Activated naive CD8-positive, alpha-beta T cell treated with anti-CD3 and anti-CD28 coated beads, Interleukin-2, amount 50 U/mL, for 24 hours (primary cell): ENCODE measurements at regions not wholly inside any gene's neighbourhood (a gene's known extent, or its start where the extent isn't known, plus 50 kb on each side); places are given as distances from the start of the nearest gene placed in this dataset.
"Not testable (repeated sequence)": the region's sequence is repeated elsewhere in the genome, so short reads cannot be mapped to it uniquely, and the experiment has no call there.

ENCODE experiments used
- ATAC-seq: fragments of 150-1000 bp; cut with Tn5 transposase; one replicate; pipeline ENCODE4 v1.10.0; 2021
- DNase-seq: peaks from one replicate; pipeline ENCODE4 v3.0.0; 2021
- H3K27ac Mint-ChIP-seq: one replicate; pipeline ENCODE4 v1.8.0; 2021; ENCODE audit warnings: mild to moderate bottlenecking, mixed read lengths
- H3K27me3 Mint-ChIP-seq: one replicate; pipeline ENCODE4 v1.8.0; 2021; ENCODE audit warnings: mixed read lengths
- H3K36me3 Mint-ChIP-seq: one replicate; pipeline ENCODE4 v1.8.0; 2021; ENCODE audit warnings: low read depth, mixed read lengths
- H3K4me1 Mint-ChIP-seq: one replicate; pipeline ENCODE4 v1.8.0; 2021; ENCODE audit warnings: mixed read lengths
- H3K4me3 Mint-ChIP-seq: one replicate; pipeline ENCODE4 v1.8.0; 2021; ENCODE audit warnings: mild to moderate bottlenecking, moderate library complexity, mixed read lengths
- H3K9me3 Mint-ChIP-seq: one replicate; pipeline ENCODE4 v1.8.0; 2021; ENCODE audit warnings: mixed read lengths

DNA sequence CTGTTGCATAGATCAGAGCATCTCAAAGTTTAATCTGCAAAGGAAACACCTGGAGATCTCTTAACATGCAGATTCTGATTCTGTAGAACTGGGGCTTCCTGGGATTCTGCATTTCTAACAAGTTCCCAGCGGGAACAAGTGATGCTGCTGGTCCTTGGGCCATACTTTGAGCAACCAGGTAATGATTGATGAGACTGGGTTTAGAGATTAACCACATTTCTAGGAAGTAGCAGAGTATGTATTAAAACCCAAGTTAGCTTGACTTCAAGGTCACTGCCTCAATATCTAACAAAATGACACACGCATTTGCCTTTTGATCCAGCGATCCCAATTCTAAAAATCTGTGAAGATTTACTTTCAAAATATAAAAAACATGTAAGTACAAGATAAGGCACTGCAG is 83.0 kb upstream of the DTNBP1 start:
- Mint-ChIP-seq H3K36me3 (no peaks in the 10 kb centered on the region), H3K27me3 (peaks cover 7% of the 10 kb centered on the region), H3K9me3 (no peaks in the 10 kb centered on the region)

DNA sequence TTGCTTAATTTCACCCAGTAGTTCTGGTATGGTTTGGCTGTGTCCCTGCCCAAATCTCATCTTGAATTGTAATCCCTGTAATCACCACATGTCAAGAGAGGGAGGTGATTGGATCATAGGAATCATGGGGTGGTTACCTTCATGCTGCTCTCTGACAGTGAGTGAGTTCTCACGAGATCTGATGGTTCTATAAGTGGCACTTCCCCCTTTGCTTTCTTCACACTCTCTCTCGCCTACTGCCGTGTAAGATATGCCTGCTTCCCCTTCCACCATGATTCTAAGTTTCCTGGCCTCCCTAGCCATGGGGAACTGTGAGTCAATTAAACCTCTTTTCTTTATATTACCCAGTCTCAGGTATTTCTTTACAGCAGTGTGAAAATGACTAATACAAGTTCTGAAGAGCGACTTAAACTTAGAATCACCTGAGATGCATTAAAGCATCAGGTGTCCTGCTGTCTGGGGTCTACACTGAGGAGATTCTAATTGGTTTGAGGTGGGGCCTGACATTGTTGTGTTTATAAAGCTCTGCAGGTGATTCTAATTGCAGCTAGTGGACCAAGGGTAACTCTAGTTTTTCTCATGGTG is 82.1 kb upstream of the DTNBP1 start:
- ATAC-seq = peak; percentile 52
- H3K9me3 Mint-ChIP-seq = no peaks in the 10 kb centered on the region

More for the DNA sequence above, 83.0 kb upstream of the DTNBP1 start:
- DNase-seq = no peak
- no peak for ATAC-seq
- no peak overlapping the region for H3K27ac Mint-ChIP-seq
- H3K4me1 Mint-ChIP-seq = peaks cover 5% of the 10 kb centered on the region
- no peak overlapping the region for H3K4me3 Mint-ChIP-seq

DNA sequence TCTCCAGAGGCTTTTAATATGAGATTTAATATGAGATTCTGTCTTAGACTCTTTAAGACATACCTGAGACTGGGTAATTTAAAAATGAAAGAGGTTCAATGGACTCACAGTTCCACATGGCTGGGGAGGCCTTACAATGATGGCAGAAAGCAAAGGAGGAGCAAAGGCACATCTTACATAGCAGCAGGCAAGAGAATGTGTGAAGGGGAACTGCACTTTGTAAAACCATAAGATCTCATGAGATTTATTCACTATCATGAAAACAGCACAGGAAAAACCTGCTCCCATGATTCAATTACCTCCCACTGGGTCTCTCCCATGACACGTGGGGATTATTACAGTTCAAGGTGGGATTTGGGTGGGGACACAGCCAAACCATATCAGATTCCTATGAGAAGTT is 79.2 kb upstream of the DTNBP1 start:
- not testable (repeated sequence) for H3K4me1 Mint-ChIP-seq, H3K36me3 Mint-ChIP-seq, DNase-seq, ATAC-seq, H3K27me3 Mint-ChIP-seq, H3K4me3 Mint-ChIP-seq, H3K27ac Mint-ChIP-seq, H3K9me3 Mint-ChIP-seq

More for the DNA sequence above, 82.1 kb upstream of the DTNBP1 start:
- peaks cover 5% of the 10 kb centered on the region for H3K4me1 Mint-ChIP-seq
- H3K27ac Mint-ChIP-seq = no peak overlapping the region
- peaks cover 7% of the 10 kb centered on the region for H3K27me3 Mint-ChIP-seq
- no peak overlapping the region for H3K4me3 Mint-ChIP-seq
- DNase-seq = no peak
- H3K36me3 Mint-ChIP-seq = no peaks in the 10 kb centered on the region

DNA sequence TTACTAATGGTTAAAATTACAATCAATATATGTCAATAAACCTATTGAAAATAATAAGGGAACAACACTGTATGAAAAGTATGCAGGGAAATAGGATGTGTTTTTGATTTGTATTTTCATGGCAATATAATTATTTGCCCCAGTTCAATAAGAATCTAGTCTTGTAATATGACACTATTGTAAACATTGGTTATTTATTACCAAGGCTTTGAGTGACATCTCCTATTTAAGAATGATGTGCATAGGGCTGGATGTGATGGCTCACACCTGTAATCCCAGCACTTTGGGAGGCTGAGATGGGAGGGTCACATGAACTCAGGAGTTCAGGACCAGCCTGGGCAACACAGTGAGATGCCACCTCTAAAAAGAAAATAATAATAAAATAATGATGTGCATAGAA is 78.6 kb upstream of the DTNBP1 start:
- no peaks in the 10 kb centered on the region for H3K36me3 Mint-ChIP-seq
- H3K9me3 Mint-ChIP-seq = peaks cover 6% of the 10 kb centered on the region
- H3K27ac Mint-ChIP-seq = no peak overlapping the region
- H3K4me3 Mint-ChIP-seq = no peak overlapping the region
- DNase-seq (no peak), ATAC-seq (no peak)
- H3K4me1 Mint-ChIP-seq = peaks cover 8% of the 10 kb centered on the region
- H3K27me3 Mint-ChIP-seq = peaks cover 7% of the 10 kb centered on the region

DNA sequence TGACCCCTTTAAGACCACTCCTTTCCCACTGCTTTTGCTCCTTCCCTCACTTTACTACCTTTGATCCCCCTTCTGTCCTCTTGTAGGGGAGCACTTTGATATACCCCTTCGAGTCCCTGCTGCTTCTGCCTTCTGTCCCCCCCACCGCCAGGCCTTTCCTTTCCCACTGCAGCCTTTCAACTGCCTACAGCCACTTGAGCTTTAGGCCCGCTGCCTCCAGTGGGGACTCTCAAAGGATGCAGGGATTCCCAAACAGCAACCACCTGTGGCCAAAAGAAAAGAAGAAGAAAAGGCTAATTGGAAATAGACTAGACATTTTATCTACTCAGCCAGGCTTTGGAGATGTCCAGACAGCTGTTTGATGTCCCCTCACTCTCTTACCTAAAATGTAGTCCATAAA is 77.0 kb upstream of the DTNBP1 start:
- ATAC-seq (no peak), DNase-seq (no peak)
- H3K36me3 Mint-ChIP-seq = no peaks in the 10 kb centered on the region
- H3K27me3 Mint-ChIP-seq = peaks cover 5% of the 10 kb centered on the region
- H3K9me3 Mint-ChIP-seq = peaks cover 6% of the 10 kb centered on the region
- no peak overlapping the region for H3K4me3 Mint-ChIP-seq
- H3K4me1 Mint-ChIP-seq = peaks cover 19% of the 10 kb centered on the region
- no peak overlapping the region for H3K27ac Mint-ChIP-seq

DNA sequence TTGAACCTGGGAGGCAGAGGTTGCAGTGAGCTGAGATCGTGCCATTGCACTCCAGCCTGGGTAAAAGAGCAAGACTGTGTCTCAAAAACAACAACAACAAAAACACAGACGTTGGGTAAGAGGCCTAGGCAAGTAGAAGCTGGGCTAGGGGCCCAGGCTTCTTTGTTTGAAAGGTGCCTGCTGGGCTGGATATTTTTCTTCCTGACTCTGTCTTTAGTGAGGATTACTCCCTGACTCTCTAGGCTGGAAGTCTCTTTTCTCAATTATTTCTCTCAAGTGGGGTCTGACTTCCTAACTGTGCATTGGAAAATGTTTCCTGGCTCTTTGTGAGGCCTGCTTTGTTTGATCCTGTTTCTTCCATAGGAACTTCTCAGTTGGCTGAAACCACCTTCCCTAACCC is 76.5 kb upstream of the DTNBP1 start:
- no peak overlapping the region for H3K4me3 Mint-ChIP-seq
- H3K27me3 Mint-ChIP-seq = peaks cover 5% of the 10 kb centered on the region
- ATAC-seq = no peak
- H3K9me3 Mint-ChIP-seq = peaks cover 6% of the 10 kb centered on the region
- H3K27ac Mint-ChIP-seq = no peak overlapping the region
- no peak for DNase-seq
- no peaks in the 10 kb centered on the region for H3K36me3 Mint-ChIP-seq
- H3K4me1 Mint-ChIP-seq = peaks cover 23% of the 10 kb centered on the region

DNA sequence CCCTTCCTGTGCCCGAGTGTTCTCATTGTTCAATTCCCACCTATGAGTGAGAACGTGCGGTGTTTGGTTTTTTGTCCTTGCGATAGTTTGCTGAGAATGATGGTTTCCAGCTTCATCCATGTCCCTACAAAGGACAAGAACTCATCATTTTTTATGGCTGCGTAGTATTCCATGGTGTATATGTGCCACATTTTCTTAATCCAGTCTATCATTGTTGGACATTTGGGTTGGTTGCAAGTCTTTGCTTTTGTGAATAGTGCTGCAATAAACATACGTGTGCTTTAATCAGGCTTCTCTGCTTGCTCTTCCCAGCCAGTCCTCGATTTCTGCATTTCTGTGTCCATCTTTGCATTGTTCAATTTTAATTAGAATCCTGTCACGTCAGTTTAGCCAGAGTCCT is 75.4 kb upstream of the DTNBP1 start:
- H3K27ac Mint-ChIP-seq, H3K36me3 Mint-ChIP-seq, H3K4me3 Mint-ChIP-seq, H3K27me3 Mint-ChIP-seq, H3K9me3 Mint-ChIP-seq, DNase-seq, ATAC-seq: not testable (repeated sequence)
- H3K4me1 Mint-ChIP-seq = peaks cover 33% of the 10 kb centered on the region

DNA sequence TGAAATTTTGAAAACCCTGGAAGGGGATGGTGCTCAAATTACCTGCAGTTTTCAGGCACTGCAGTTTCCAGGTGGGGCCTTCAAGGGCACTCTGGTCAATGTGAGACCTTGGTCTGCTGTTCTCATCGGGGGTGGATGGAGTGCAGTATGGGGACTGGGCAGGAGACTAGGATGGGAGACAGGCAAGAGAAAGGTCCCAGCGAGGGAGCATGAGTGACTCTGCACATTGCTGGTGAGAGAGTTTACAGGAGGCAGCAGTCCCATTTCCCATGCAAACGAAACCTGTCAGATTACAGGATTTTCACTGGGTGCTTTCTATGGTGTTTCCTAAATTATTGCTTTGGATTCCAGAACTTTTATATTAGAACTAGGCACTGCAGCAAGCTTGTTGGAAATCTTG is 73.5 kb upstream of the DTNBP1 start:
- DNase-seq (no peak), ATAC-seq (no peak)
- H3K9me3 Mint-ChIP-seq = peaks cover 6% of the 10 kb centered on the region
- no peaks in the 10 kb centered on the region for H3K36me3 Mint-ChIP-seq
- H3K27ac Mint-ChIP-seq = peak overlapping the region; percentile 64
- peaks cover 43% of the 10 kb centered on the region for H3K4me1 Mint-ChIP-seq
- no peak overlapping the region for H3K4me3 Mint-ChIP-seq
- H3K27me3 Mint-ChIP-seq = no peaks in the 10 kb centered on the region

DNA sequence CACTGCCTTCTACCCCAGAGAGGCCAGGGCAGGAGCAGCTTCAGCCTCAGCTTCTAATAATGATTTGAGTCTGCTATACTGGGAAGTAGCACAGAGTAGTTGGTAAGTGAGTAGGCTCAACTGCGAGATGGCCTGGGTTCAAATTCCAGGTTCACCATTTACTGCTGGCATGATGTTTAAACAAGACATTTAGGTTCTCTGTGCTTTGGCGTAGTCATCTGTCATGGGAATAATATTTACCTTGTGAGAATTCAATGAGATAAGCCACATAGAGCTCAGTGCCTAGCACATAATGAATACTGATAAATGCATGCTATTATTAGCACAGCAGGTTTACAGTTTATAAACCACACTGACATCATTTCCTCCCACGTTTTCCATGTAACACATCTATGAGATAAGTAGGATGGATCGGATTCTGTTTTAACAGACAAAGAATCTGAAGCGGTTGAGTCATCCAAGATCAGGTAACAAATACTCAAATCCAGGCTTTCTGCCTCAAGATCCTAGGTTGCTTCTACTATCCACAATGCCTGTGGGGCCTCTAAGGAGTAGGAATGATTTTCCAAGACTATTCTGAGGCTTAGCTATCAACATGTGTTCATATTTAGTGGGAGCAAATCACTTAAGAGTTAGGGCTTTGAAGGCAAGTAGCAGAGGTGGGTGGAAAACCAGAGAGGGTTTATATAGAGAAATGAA is 72.9 kb upstream of the DTNBP1 start:
- H3K4me3 Mint-ChIP-seq = no peak overlapping the region
- peaks cover 43% of the 10 kb centered on the region for H3K4me1 Mint-ChIP-seq
- H3K27ac Mint-ChIP-seq = peak overlapping the region; percentile 64
- H3K27me3 Mint-ChIP-seq = no peaks in the 10 kb centered on the region
- H3K9me3 Mint-ChIP-seq = peaks cover 6% of the 10 kb centered on the region
- ATAC-seq (peak; percentile 81), DNase-seq (no peak)
- H3K36me3 Mint-ChIP-seq = no peaks in the 10 kb centered on the region

DNA sequence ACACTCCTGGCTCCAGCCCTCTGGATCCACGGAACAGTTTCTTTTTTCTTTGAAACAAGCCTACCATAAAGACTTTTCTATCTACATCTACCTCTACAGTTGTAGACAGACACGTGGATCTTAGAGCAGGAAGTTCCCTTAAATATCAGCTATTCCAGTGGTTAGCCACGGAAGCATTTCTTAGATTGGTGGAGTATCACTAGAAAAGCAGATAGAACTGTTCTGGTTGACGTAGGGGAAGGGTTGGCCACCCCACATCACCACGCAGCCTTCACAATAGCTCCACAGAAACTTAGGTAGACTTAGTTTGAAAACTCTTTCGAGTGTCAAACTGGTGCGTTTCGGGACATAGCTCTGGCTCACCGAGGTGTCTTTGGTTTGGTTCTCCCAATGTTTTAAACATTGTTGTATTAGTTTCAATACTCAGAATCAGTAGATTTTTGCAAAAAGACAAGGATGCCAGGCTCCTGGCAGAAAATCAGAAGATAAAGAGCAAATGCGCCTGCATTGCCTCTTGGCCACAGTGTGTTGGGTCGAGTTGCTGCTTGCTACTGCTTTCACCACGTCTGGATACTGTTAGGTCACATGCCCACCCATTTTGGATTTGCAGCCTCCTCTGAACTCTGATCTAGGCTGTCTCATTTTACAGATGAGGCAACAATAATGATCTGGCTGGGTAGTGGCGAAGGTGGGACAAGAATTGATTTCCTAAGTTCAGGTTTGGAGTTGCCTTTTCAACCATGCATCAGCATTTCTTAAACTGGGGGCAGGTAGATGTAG is 71.5 kb upstream of the DTNBP1 start:
- H3K27me3 Mint-ChIP-seq = no peaks in the 10 kb centered on the region
- no peak overlapping the region for H3K4me3 Mint-ChIP-seq
- peaks cover 43% of the 10 kb centered on the region for H3K4me1 Mint-ChIP-seq
- DNase-seq (no peak), ATAC-seq (no peak)
- H3K27ac Mint-ChIP-seq = no peak overlapping the region
- no peaks in the 10 kb centered on the region for H3K36me3 Mint-ChIP-seq
- H3K9me3 Mint-ChIP-seq = peaks cover 6% of the 10 kb centered on the region

DNA sequence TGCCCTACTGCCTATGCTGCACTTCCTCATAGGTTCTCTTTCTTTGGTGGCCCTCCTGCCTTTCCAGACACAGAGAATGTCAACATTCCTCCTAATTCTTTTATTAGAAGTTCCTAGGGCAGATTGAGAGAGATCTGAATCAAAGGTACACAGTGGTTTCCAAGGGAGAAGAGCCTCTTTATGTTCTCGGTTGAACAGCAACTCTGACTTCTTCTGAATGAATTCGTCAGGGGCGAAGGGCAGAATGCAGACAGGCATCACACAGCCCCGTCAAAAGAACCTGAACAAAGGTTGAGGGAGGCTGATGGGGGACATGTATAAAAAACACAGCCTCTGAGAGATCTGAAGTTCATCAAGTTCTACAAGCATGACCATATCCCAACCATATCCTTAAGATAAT is 68.1 kb upstream of the DTNBP1 start:
- ATAC-seq = no peak
- no peak for DNase-seq
- H3K4me3 Mint-ChIP-seq = no peak overlapping the region
- no peak overlapping the region for H3K27ac Mint-ChIP-seq
- no peaks in the 10 kb centered on the region for H3K36me3 Mint-ChIP-seq
- no peaks in the 10 kb centered on the region for H3K27me3 Mint-ChIP-seq
- no peaks in the 10 kb centered on the region for H3K9me3 Mint-ChIP-seq
- H3K4me1 Mint-ChIP-seq = peaks cover 34% of the 10 kb centered on the region

DNA sequence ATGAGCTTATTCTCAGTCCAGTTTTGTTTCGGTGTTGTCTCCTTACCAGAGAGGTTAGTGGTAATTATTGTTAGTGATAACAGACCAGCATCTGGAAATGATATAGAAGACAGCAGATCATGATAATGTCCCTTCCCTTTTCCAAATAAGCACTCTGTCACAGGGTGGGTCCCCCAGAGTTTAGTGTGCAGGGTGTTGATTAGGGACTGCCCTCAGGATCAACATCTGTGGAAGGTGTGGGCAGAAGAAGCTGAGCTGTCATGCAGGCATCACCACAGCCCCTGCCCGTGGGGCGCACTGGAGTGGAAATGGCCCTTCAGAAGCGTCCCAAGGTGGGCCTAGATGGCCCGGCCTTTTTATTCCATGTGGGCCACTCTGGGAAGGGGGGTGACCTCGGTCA is 67.6 kb upstream of the DTNBP1 start:
- Mint-ChIP-seq H3K9me3 (no peaks in the 10 kb centered on the region), H3K36me3 (no peaks in the 10 kb centered on the region), H3K27me3 (no peaks in the 10 kb centered on the region), H3K4me1 (peaks cover 29% of the 10 kb centered on the region), H3K27ac (no peak overlapping the region), H3K4me3 (no peak overlapping the region)
- DNase-seq (no peak), ATAC-seq (no peak)

DNA sequence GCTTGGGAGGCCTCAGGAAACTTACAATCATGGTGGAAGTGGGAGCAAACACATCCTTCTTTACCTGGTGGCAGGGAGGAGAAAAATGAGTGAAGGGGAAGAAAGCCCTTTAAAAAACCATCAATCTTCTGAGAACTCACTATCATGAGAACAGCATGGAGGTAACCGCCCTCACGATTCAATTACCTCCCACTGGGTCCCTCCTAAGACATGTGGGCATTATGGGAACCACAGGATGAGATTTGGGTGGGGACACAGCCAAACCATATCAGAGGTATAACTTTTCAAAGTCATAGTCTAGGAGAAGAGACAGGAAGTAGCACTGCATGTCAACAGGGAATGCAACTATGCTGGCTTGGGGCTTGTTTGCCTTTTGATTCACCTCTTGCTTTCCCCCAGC is 59.9 kb upstream of the DTNBP1 start:
- ATAC-seq (no peak), DNase-seq (no peak)
- Mint-ChIP-seq H3K36me3 (no peaks in the 10 kb centered on the region), H3K27ac (no peak overlapping the region), H3K9me3 (no peaks in the 10 kb centered on the region), H3K4me3 (no peak overlapping the region), H3K27me3 (peaks cover 6% of the 10 kb centered on the region), H3K4me1 (no peaks in the 10 kb centered on the region)

DNA sequence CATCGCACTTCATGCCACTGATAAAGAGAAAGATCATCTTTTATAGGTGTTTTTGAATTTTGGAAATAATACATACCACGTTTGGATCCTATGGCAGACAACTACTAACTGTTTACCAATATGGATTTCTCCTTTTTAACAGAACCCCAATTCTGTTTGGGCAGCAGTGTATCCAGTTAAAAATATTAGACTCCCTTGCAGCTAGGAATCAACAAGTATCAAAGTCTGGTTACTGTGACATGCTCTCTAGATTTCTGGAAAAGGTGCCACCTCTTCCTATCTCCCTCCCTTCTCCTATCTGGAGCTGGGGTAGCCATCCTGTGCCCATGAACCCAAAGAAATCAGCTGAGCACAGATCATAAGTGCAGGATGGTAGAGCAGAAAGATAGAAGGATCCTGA is 54.1 kb upstream of the DTNBP1 start:
- Mint-ChIP-seq H3K9me3 (peaks cover 9% of the 10 kb centered on the region), H3K4me3 (no peak overlapping the region), H3K4me1 (peaks cover 22% of the 10 kb centered on the region), H3K27me3 (peaks cover 11% of the 10 kb centered on the region), H3K36me3 (no peaks in the 10 kb centered on the region), H3K27ac (no peak overlapping the region)
- DNase-seq = no peak
- no peak for ATAC-seq

DNA sequence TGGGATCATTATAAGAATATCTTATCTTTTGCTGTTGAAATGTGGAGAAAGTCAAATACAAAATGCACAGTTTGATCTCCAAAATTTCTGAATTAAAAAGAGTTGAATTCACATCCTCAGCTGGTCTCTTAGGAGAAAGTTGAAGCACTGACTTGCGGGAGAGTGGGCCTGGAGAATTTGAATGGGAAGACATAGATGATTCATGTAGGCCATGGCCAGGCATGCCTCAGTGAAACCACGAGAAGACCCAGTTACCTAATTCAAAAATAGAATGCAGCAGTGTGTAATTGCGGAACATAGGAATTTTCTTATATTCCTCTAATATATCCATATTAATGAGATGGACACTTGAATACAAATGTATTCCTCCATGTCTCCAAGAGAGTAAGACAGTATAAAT is 53.0 kb upstream of the DTNBP1 start:
- peaks cover 14% of the 10 kb centered on the region for H3K27me3 Mint-ChIP-seq
- ATAC-seq (no peak), DNase-seq (no peak)
- H3K27ac Mint-ChIP-seq = no peak overlapping the region
- H3K9me3 Mint-ChIP-seq = peaks cover 9% of the 10 kb centered on the region
- H3K4me3 Mint-ChIP-seq = no peak overlapping the region
- H3K4me1 Mint-ChIP-seq = peaks cover 22% of the 10 kb centered on the region
- no peaks in the 10 kb centered on the region for H3K36me3 Mint-ChIP-seq
